Stimulated activated memory B cell treated with anti-CD40 and anti-IgM and Interleukin-4, amounts not matched to agents 10 μg/mL and 1 μg/mL and 100 μg/mL, for 72 hours (primary cell): ENCODE measurements at regions not wholly inside any gene's neighbourhood (a gene's known extent, or its start where the extent isn't known, plus 50 kb on each side); places are given as distances from the start of the nearest gene placed in this dataset.

Experiments
- ATAC-seq: fragments of 150-1000 bp; cut with Tn5 transposase; 2 replicates; pipeline ENCODE4 v1.10.0; 2021
- H3K27ac Mint-ChIP-seq: one replicate; pipeline ENCODE4 v1.8.0; 2022; ENCODE audit warnings: mild to moderate bottlenecking, mixed read lengths
- H3K27me3 Mint-ChIP-seq: one replicate; pipeline ENCODE4 v1.8.0; 2022; ENCODE audit warnings: mixed read lengths
- H3K36me3 Mint-ChIP-seq: one replicate; pipeline ENCODE4 v1.8.0; 2022; ENCODE audit warnings: mixed read lengths
- H3K4me1 Mint-ChIP-seq: one replicate; pipeline ENCODE4 v1.8.0; 2022; ENCODE audit warnings: mixed read lengths
- H3K4me3 Mint-ChIP-seq: one replicate; pipeline ENCODE4 v1.8.0; 2022; ENCODE audit warnings: mild to moderate bottlenecking, moderate library complexity, mixed read lengths
- H3K9me3 Mint-ChIP-seq: one replicate; pipeline ENCODE4 v1.8.0; 2022; ENCODE audit warnings: mixed read lengths

DNA sequence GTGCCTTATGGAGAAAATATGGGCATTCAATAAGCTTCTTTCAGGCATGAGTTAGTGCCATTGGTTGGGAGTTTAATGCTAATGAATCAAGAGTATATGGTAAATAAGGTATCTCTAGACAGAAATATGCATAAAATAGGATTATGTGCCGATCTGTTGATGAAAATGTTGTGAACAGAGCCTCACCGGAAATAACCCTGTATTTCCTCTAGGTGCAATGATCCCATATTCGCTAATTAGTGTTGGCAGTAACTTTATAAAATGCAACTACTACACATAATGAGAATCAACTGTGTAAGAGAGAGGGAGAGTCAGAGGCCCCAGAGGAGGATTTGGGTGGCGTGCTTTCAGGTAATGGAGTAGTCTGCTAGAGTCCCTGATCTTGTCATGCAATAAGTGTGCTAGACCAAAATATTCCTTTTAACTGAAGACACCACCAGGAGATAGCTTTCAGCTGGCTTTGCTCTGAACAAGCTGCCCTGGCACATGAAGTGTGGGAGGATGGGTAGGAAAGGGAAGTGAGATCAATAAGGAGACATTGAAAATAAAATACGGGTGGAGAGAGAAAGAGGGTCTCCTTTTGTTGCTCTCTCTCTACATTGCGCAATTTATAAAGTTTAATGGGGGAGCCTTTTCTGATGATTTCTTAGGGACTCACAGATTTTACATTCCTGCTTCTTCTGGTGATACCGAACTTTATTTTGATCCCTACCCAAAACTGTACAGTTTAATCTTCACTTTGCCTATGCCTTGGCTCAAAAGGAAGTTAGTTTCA lies 68.6 kb upstream of the PLXNC1 start:
- no peak overlapping the region for H3K4me3 Mint-ChIP-seq
- no peaks in the 10 kb centered on the region for H3K4me1 Mint-ChIP-seq
- no peak overlapping the region for H3K27ac Mint-ChIP-seq
- H3K9me3 Mint-ChIP-seq: peaks cover 4% of the 10 kb centered on the region
- no peak for ATAC-seq
- peaks cover 5% of the 10 kb centered on the region for H3K36me3 Mint-ChIP-seq
- peaks cover 48% of the 10 kb centered on the region for H3K27me3 Mint-ChIP-seq

DNA sequence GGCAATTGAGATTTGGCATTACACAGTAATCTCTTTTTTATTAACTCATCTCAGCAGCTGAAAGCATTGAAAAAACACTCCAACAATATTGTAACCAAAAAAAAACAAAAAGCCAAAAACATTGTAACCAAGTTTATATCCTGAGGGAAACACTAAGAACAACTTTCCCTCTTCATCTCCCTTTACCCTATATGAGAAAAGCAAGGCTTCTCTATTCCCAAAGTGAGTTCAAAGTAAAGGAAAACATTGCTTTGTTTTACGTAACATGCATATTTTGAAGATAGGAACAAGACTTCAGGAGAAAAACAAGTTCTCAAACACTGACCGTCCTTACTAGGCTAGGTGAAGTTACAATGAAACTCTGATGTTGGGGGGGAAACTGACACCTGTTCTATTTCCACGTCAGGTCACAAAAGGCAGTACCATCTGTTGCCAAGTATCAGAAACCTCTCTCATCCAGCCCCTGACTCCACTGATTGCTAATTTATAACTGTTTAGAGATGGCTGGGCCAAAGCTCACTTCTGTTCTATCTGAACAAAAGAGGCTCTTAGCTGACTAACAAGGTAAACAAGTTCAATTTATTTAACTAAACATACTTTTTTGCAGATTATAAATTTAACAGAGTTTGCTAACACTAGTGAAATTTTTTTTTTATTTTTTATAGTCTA lies 67.9 kb upstream of the PLXNC1 start:
- no peak for ATAC-seq
- Mint-ChIP-seq H3K4me1 (no peaks in the 10 kb centered on the region), H3K27ac (no peak overlapping the region), H3K9me3 (peaks cover 4% of the 10 kb centered on the region), H3K27me3 (peaks cover 56% of the 10 kb centered on the region), H3K36me3 (peaks cover 5% of the 10 kb centered on the region), H3K4me3 (no peak overlapping the region)

DNA sequence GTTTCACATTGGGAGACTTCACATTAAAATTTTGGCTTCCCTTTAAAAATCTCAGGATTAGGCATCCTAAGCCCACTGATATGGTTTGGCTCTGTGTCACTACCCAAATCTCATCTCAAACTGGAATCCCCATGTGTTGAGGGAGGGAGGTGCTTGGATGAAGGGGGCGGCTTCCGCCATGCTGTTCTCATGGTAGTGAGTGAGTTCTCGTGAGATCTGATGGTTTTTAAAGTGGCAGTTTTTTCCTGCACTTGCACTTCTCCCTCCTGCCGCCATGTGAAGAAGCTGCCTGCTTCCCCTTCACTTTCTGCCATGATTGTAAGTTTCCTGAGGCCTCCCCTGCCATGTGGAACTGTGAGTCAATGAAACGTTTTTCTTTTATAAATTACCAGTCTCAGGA lies 65.7 kb upstream of the PLXNC1 start:
- no peak overlapping the region for H3K27ac Mint-ChIP-seq
- no peaks in the 10 kb centered on the region for H3K4me1 Mint-ChIP-seq
- H3K27me3 Mint-ChIP-seq: peaks cover 58% of the 10 kb centered on the region
- no peak for ATAC-seq
- peaks cover 5% of the 10 kb centered on the region for H3K36me3 Mint-ChIP-seq
- peaks cover 4% of the 10 kb centered on the region for H3K9me3 Mint-ChIP-seq
- no peak overlapping the region for H3K4me3 Mint-ChIP-seq

DNA sequence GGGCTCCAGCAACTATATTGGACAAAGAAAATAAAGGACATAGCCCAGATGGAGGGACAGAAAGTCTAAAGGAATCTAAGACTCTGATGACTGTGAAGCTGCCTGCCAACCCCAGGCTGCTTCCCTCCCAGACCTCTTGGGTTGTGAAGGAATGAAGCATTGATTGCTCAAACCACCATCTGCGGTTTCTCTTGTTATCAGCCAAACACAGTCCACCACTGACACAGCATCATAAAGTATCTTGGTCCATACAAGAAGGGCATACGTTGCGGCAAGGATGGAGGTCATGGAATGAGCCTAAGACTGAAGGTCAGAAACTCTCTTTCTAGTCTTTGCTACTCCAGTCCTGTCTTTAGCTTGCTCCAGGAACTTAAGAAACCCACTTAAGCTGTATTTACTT lies 58.5 kb upstream of the PLXNC1 start:
- H3K27ac Mint-ChIP-seq: no peak overlapping the region
- ATAC-seq: no peak
- no peaks in the 10 kb centered on the region for H3K36me3 Mint-ChIP-seq
- no peaks in the 10 kb centered on the region for H3K9me3 Mint-ChIP-seq
- no peaks in the 10 kb centered on the region for H3K4me1 Mint-ChIP-seq
- H3K27me3 Mint-ChIP-seq: peaks cover 18% of the 10 kb centered on the region
- no peak overlapping the region for H3K4me3 Mint-ChIP-seq

DNA sequence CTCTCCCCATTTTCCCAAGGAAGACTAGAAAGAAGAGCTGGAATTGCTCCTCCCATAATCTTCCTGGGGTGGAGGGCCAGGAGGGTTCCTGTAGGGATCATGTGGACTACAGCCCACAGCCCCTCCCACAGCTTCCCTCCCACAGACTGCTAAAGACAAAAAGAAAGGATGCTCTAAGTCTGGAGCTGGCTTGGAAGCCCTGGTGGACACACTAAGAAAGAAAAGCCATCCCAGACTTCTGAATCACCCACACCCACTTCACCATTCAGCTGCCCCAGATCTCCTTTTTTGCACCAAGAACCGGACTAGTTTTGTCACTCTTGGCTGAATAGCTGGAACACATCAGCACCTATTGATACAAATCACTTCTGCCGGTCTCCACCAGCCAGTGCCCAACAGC lies 56.8 kb upstream of the PLXNC1 start:
- Mint-ChIP-seq H3K27ac (no peak overlapping the region), H3K27me3 (peaks cover 7% of the 10 kb centered on the region), H3K4me1 (no peaks in the 10 kb centered on the region), H3K9me3 (no peaks in the 10 kb centered on the region), H3K36me3 (no peaks in the 10 kb centered on the region), H3K4me3 (no peak overlapping the region)
- no peak for ATAC-seq

DNA sequence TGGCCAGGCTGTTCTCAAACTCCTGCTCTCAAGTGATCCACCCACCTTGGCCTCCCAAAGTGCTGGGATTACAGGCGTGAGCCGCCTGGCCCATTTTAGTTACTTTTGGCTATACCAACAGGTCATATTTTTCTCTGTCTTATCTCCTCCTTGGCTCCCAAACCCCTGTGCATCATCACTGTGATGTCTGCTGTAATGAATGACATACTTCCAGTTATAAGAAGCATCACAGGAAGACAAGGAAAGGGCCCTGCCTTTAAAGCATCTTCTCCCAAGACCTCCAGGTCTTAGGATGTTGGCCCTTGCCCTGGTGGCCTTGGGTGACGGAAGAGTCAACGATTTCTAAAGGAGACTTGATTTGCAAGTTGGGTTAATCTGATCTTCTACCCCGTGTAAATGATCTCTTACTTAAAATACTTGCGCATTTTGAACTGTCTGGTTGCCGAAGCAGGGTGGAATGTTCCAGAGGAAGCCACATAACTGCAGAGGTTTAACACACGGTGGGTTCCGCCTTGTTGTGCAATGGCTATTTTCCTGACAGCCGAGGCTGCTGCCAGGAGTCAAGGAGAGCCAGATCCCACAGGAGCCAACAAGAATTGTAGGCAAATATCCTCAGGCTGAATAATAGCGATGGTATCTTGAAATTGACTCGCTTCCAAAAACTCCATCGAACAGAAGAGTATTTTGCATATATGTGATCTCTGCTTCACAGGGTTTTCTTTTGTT lies 55.7 kb upstream of the PLXNC1 start:
- no peak for ATAC-seq
- H3K9me3 Mint-ChIP-seq: no peaks in the 10 kb centered on the region
- H3K27ac Mint-ChIP-seq: no peak overlapping the region
- no peaks in the 10 kb centered on the region for H3K4me1 Mint-ChIP-seq
- H3K27me3 Mint-ChIP-seq: peaks cover 7% of the 10 kb centered on the region
- H3K36me3 Mint-ChIP-seq: no peaks in the 10 kb centered on the region
- H3K4me3 Mint-ChIP-seq: no peak overlapping the region

DNA sequence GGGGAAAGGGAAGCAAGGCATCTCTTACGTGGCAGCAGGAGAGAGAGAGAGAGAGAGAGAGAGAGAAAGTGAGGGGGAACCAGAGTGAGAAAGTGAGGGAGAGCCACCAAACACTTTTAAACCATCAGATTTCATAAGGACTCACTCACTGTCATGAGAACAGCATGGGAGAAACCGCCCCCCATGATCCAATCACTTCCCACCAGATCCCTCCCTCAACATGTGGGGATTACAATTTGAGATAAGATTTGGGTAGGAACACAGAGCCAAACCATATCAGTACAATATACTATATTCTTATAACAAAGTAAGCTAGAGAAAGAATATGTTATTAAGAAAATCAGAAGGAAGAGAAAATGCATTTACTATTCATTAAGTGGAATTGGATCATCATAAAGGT lies 53.7 kb upstream of the PLXNC1 start:
- Mint-ChIP-seq H3K27me3 (peaks cover 18% of the 10 kb centered on the region), H3K4me3 (no peak overlapping the region), H3K4me1 (no peaks in the 10 kb centered on the region), H3K27ac (no peak overlapping the region), H3K36me3 (no peaks in the 10 kb centered on the region), H3K9me3 (no peaks in the 10 kb centered on the region)
- no peak for ATAC-seq

DNA sequence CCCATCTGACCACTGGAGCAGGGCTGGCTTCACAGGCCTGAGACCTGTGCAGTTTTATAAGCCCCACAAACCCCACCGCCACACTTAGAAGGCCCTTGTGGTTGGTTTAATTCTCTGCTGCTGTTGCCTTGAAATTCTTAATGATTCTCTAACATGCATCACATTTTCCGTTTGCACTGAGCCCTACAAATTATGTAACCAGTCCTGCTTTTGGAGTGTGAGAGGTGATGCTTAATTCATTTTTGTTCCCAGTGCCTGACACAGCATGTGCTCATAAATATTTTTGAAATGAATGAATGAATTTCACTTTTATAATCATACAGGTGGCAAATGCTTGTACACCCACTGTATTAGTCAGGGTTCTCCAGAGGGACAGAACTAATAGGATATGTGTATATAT lies 52.8 kb upstream of the PLXNC1 start:
- Mint-ChIP-seq H3K4me3 (no peak overlapping the region), H3K4me1 (no peaks in the 10 kb centered on the region), H3K9me3 (no peaks in the 10 kb centered on the region), H3K27me3 (peaks cover 14% of the 10 kb centered on the region), H3K36me3 (no peaks in the 10 kb centered on the region), H3K27ac (no peak overlapping the region)
- ATAC-seq: no peak

DNA sequence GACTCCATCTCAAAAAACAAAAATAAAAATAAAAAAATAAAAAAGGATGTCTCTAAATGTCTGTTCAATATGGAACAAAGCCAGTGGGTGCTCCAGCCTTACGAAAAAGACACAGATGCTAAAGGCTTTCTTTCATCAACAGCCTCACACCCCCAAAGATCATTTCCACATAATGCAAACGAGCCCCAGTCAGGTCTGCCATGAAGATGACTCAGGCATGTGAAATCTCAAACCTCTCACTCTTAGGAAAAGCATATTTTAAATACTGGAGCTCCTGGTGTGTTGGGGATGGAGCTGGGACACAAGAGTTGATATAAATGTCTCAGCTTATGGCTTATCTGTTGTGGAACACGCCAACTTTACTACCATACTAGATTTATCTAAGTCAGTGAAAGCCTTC lies 49.9 kb upstream of the PLXNC1 start:
- Mint-ChIP-seq H3K36me3 (no peaks in the 10 kb centered on the region), H3K27me3 (peaks cover 14% of the 10 kb centered on the region), H3K9me3 (no peaks in the 10 kb centered on the region), H3K4me1 (peaks cover 6% of the 10 kb centered on the region), H3K4me3 (no peak overlapping the region), H3K27ac (no peak overlapping the region)
- ATAC-seq: no peak
